ENCODE measurements at regions not wholly inside any gene's neighbourhood (a gene's known extent, or its start where the extent isn't known, plus 50 kb on each side); places are given as distances from the start of the nearest gene placed in this dataset.

- Histone ChIP-seq H3K9me3 (replicated peaks in 1 of 2; ENCODE audit: control insufficient read depth in 1 of 2, insufficient read depth in 1 of 2, low read length in 2 of 2) (peaks cover 0 to 7% of the 10 kb centered on the region in 2 donors), H3K4me2 (replicated peaks; ENCODE audit: extremely low read depth, low read length, poor library complexity, severe bottlenecking) (no peak overlapping the region), H3K4me1 (ENCODE audit: control insufficient read depth in 1 of 2, insufficient read depth in 2 of 2, low read length in 2 of 2) (no peaks in the 10 kb centered on the region), H3K4me3 (replicated peaks in 1 of 3; ENCODE audit: low read depth in 2 of 3, low read length in 3 of 3) (no peak overlapping the region), H4K20me1 (ENCODE audit: insufficient read depth, low read length) (no peaks in the 10 kb centered on the region), H2AFZ (ENCODE audit: insufficient read depth, low read depth, low read length, poor library complexity, severe bottlenecking) (no peak overlapping the region), H3K79me2 (ENCODE audit: insufficient read depth, low read length) (no peaks in the 10 kb centered on the region), H3K27me3 (ENCODE audit: control insufficient read depth in 2 of 2, insufficient read depth in 2 of 2, low read length in 2 of 2) (no peaks in the 10 kb centered on the region), H3K9ac (ENCODE audit: insufficient read depth, low read length, poor library complexity, severe bottlenecking) (no peak overlapping the region), H3K36me3 (replicated peaks in 1 of 2; ENCODE audit: control insufficient read depth in 1 of 2, insufficient read depth in 2 of 2, low read length in 2 of 2) (no peaks in the 10 kb centered on the region), H3K27ac (ENCODE audit: low read depth in 1 of 2, low read length in 2 of 2) (no peak overlapping the region)
- no CpG with 5 or more reads among the region's 1 CpG for WGBS (ENCODE audit: insufficient coverage)
- H3K4me3 Mint-ChIP-seq: no peak overlapping the region
- peaks cover 0 to 4% (median 0%) of the 10 kb centered on the region in 3 donors for H3K27me3 Mint-ChIP-seq (ENCODE audit: low read depth in 3 of 3)
- peaks cover 0 to 6% (median 0%) of the 10 kb centered on the region in 7 donors for H3K9me3 Mint-ChIP-seq
- H3K4me1 Mint-ChIP-seq: no peaks in the 10 kb centered on the region
- no peak for TF ChIP-seq CTCF (IDR thresholded peaks at IDR 0.05)
- no peaks in the 10 kb centered on the region for H3K36me3 Mint-ChIP-seq
- no peak overlapping the region for H3K27ac Mint-ChIP-seq
- intact Hi-C loops (cut with micrococcal nuclease): no loop called here
- DNase-seq: no peak
These were observed 1857.4 kb downstream of the NCAM2 start for GRCh38 chr21:22855581-22855980.

GRCh38 chr21:22871692-22872091 lies 1873.5 kb downstream of the NCAM2 start:
- Histone ChIP-seq H3K9ac (ENCODE audit: insufficient read depth, low read length, poor library complexity, severe bottlenecking) (no peak overlapping the region), H3K9me3 (replicated peaks in 1 of 2; ENCODE audit: control insufficient read depth in 1 of 2, insufficient read depth in 1 of 2, low read length in 2 of 2) (peaks cover 0 to 4% of the 10 kb centered on the region in 2 donors), H3K36me3 (replicated peaks in 1 of 2; ENCODE audit: control insufficient read depth in 1 of 2, insufficient read depth in 2 of 2, low read length in 2 of 2) (no peaks in the 10 kb centered on the region), H3K27ac (ENCODE audit: low read depth in 1 of 2, low read length in 2 of 2) (no peak overlapping the region), H3K4me2 (replicated peaks; ENCODE audit: extremely low read depth, low read length, poor library complexity, severe bottlenecking) (no peak overlapping the region), H3K27me3 (ENCODE audit: control insufficient read depth in 2 of 2, insufficient read depth in 2 of 2, low read length in 2 of 2) (no peaks in the 10 kb centered on the region), H3K4me3 (replicated peaks in 1 of 3; ENCODE audit: low read depth in 2 of 3, low read length in 3 of 3) (no peak overlapping the region), H3K4me1 (ENCODE audit: control insufficient read depth in 1 of 2, insufficient read depth in 2 of 2, low read length in 2 of 2) (no peaks in the 10 kb centered on the region), H3K79me2 (ENCODE audit: insufficient read depth, low read length) (no peaks in the 10 kb centered on the region), H4K20me1 (ENCODE audit: insufficient read depth, low read length) (no peaks in the 10 kb centered on the region), H2AFZ (ENCODE audit: insufficient read depth, low read depth, low read length, poor library complexity, severe bottlenecking) (no peak overlapping the region)
- TF ChIP-seq CTCF (IDR thresholded peaks at IDR 0.05): no peak
- DNase-seq: no peak
- H3K27me3 Mint-ChIP-seq (ENCODE audit: low read depth in 3 of 3): peaks cover 0 to 3% (median 1%) of the 10 kb centered on the region in 3 donors
- intact Hi-C loops (cut with micrococcal nuclease): no loop called here
- no peaks in the 10 kb centered on the region for H3K36me3 Mint-ChIP-seq
- no peak overlapping the region for H3K27ac Mint-ChIP-seq
- H3K4me1 Mint-ChIP-seq: no peaks in the 10 kb centered on the region
- peaks cover 0 to 12% (median 3%) of the 10 kb centered on the region in 7 donors for H3K9me3 Mint-ChIP-seq
- H3K4me3 Mint-ChIP-seq: no peak overlapping the region
- no CpG with 5 or more reads among the region's 4 CpGs for WGBS (ENCODE audit: insufficient coverage)
